NT2/D1 (cell line): ENCODE measurements at regions not wholly inside any gene's neighbourhood (a gene's known extent, or its start where the extent isn't known, plus 50 kb on each side); places are given as distances from the start of the nearest gene placed in this dataset.

Experiments used
- SUZ12 ChIP-seq: IDR thresholded peaks from 2 replicates; pipeline ENCODE4 v1.6.1; 2011; ENCODE audit not compliant: insufficient read length, insufficient read depth; ENCODE audit errors: extremely low read depth
- YY1 ChIP-seq: IDR thresholded peaks from 2 replicates; pipeline ENCODE4 v1.6.1; 2011; ENCODE audit not compliant: insufficient read length, insufficient read depth
- ZNF274 ChIP-seq: IDR thresholded peaks from 2 replicates; pipeline ENCODE4 v1.6.1; 2011; ENCODE audit warnings: mild to moderate bottlenecking, low read depth, low read length

- TF ChIP-seq YY1 (no peak), SUZ12 (no peak), ZNF274 (no peak)
Observed at GRCh38 chr3:22199095-22199494, 448.1 kb upstream of the ZNF385D start.
